ENCODE measurements at regions not wholly inside any gene's neighbourhood (a gene's known extent, or its start where the extent isn't known, plus 50 kb on each side); places are given as distances from the start of the nearest gene placed in this dataset.

DNA sequence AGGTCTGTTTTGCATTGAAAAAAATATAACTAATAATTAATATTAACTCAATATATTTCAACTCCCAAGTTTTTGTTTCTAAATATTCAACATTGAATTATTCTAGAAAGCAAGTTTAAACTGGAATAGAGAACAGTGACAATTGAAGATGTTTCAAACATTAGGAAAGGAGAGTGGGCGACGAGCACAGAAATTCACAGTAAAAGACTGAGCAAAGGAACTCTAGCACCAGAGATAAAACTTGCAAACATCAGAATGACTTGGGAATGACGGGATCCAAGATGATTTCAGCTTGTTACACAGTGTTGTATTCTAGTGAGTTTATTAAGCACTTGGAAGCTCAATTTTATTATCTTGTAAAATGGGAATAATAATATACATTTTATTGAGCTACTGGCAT is 56.6 kb upstream of the CNTN5 start:
- Histone ChIP-seq H3K79me2 (ENCODE audit: control insufficient read depth, insufficient read depth, low read length) (no peaks in the 10 kb centered on the region), H3K4me3 (no peak overlapping the region), H3K27ac (ENCODE audit: control insufficient read depth, insufficient read depth) (no peak overlapping the region), H3K36me3 (ENCODE audit: control insufficient read depth in 2 of 2, insufficient read depth in 2 of 2, low read length in 1 of 2) (no peaks in the 10 kb centered on the region), H3K4me2 (ENCODE audit: control insufficient read depth, insufficient read depth) (no peak overlapping the region), H3K27me3 (replicated peaks in 1 of 2; ENCODE audit: control insufficient read depth in 2 of 2, insufficient read depth in 2 of 2, low read length in 1 of 2) (no peaks in the 10 kb centered on the region), H3K9ac (ENCODE audit: control insufficient read depth, insufficient read depth, low read length) (no peak overlapping the region), H3K9me3 (replicated peaks; ENCODE audit: control insufficient read depth, insufficient read depth, low read length) (no peaks in the 10 kb centered on the region), H4K20me1 (ENCODE audit: control insufficient read depth, insufficient read depth) (no peaks in the 10 kb centered on the region), H2AFZ (ENCODE audit: control insufficient read depth, low read depth, low read length) (no peak overlapping the region), H3K4me1 (ENCODE audit: control insufficient read depth, insufficient read depth, low read length) (no peaks in the 10 kb centered on the region)
- FAIRE-seq (no peak), DNase-seq (ENCODE audit: low read depth, low spot score) (no peak), ATAC-seq (no peak)
- ChIA-PET RAD21 (ENCODE audit: unreplicated experiment) (no interaction called here), POLR2A (no interaction called here), SMC1A (ENCODE audit: uncharacterized antibody, unreplicated experiment) (no interaction called here), CTCF (no interaction called here)
- in situ Hi-C loops (cut with MboI) (no loop called here), intact Hi-C loops (cut with micrococcal nuclease; ENCODE audit: unreplicated experiment) (no loop called here)
- no peak for TF ChIP-seq STAT1 (conservative IDR thresholded peaks at IDR 0.05)
- TF ChIP-seq SREBF1 (IDR thresholded peaks at IDR 0.05; ENCODE audit: low read length), result no peak
- WGBS (ENCODE audit: insufficient coverage, insufficient replicate concordance, low lambda C conversion rate, missing lambda C conversion rate), result 23% methylated on average over 3 of the region's 3 CpGs
- no TSS peak for BruUV-seq (replicated peaks)

DNA sequence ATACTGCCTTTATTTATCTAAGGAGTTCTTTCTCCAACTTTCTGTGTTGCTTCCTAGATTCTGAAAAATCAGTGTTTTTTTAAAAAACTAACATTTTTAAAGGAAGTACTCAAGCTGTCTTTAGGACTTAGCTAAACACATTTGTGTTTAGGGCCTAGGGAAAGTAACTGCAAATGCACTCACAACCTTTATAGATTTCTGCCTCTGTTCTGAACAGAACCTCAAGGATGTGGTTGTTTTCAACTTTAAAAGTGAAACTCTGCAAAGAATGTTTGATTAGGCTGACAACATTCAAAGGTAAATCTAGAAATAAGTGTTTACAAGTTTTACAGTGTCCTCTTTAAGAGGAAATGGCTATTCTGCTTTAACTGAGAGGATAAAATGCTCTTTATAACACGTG is 55.4 kb upstream of the CNTN5 start:
- H3K4me1 ChIP-seq (ENCODE audit: control insufficient read depth, insufficient read depth, low read length), result no peaks in the 10 kb centered on the region
- no peak overlapping the region for H3K4me2 ChIP-seq (ENCODE audit: control insufficient read depth, insufficient read depth)
- ATAC-seq (no peak), DNase-seq (ENCODE audit: low read depth, low spot score) (no peak), FAIRE-seq (no peak)
- H2AFZ ChIP-seq (ENCODE audit: control insufficient read depth, low read depth, low read length), result no peak overlapping the region
- ChIA-PET CTCF (no interaction called here), RAD21 (ENCODE audit: unreplicated experiment) (no interaction called here), SMC1A (ENCODE audit: uncharacterized antibody, unreplicated experiment) (no interaction called here), POLR2A (no interaction called here)
- no peak overlapping the region for H3K9ac ChIP-seq (ENCODE audit: control insufficient read depth, insufficient read depth, low read length)
- no peak overlapping the region for H3K4me3 ChIP-seq
- no peaks in the 10 kb centered on the region for H3K9me3 ChIP-seq (replicated peaks; ENCODE audit: control insufficient read depth, insufficient read depth, low read length)
- in situ Hi-C loops (cut with MboI) (no loop called here), intact Hi-C loops (cut with micrococcal nuclease; ENCODE audit: unreplicated experiment) (no loop called here)
- no peaks in the 10 kb centered on the region for H3K36me3 ChIP-seq (ENCODE audit: control insufficient read depth in 2 of 2, insufficient read depth in 2 of 2, low read length in 1 of 2)
- no peak overlapping the region for H3K27ac ChIP-seq (ENCODE audit: control insufficient read depth, insufficient read depth)
- H3K27me3 ChIP-seq (replicated peaks in 1 of 2; ENCODE audit: control insufficient read depth in 2 of 2, insufficient read depth in 2 of 2, low read length in 1 of 2), result no peaks in the 10 kb centered on the region
- WGBS (ENCODE audit: insufficient coverage, insufficient replicate concordance, low lambda C conversion rate, missing lambda C conversion rate), result 0% methylated on average over 1 of the region's 1 CpG
- no peaks in the 10 kb centered on the region for H4K20me1 ChIP-seq (ENCODE audit: control insufficient read depth, insufficient read depth)
- H3K79me2 ChIP-seq (ENCODE audit: control insufficient read depth, insufficient read depth, low read length), result no peaks in the 10 kb centered on the region
- BruUV-seq (replicated peaks), result no TSS peak
- no peak for TF ChIP-seq NFXL1 (IDR thresholded peaks at IDR 0.05; ENCODE audit: borderline replicate concordance)
- TF ChIP-seq, protein P1, sequence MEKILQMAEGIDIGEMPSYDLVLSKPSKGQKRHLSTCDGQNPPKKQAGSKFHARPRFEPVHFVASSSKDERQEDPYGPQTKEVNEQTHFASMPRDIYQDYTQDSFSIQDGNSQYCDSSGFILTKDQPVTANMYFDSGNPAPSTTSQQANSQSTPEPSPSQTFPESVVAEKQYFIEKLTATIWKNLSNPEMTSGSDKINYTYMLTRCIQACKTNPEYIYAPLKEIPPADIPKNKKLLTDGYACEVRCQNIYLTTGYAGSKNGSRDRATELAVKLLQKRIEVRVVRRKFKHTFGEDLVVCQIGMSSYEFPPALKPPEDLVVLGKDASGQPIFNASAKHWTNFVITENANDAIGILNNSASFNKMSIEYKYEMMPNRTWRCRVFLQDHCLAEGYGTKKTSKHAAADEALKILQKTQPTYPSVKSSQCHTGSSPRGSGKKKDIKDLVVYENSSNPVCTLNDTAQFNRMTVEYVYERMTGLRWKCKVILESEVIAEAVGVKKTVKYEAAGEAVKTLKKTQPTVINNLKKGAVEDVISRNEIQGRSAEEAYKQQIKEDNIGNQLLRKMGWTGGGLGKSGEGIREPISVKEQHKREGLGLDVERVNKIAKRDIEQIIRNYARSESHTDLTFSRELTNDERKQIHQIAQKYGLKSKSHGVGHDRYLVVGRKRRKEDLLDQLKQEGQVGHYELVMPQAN (conservative IDR thresholded peaks at IDR 0.05), result no peak
- no peak for TF ChIP-seq SREBF1 (IDR thresholded peaks at IDR 0.05; ENCODE audit: low read length)
- TF ChIP-seq LARP7 (IDR thresholded peaks at IDR 0.05), result no peak
- no peak for TF ChIP-seq ETV6 (conservative IDR thresholded peaks at IDR 0.05 in 1 of 2, IDR thresholded peaks at IDR 0.05 in 1 of 2; ENCODE audit: borderline replicate concordance in 1 of 2, low read depth in 1 of 2)
- TF ChIP-seq POLR2AphosphoS5 (IDR thresholded peaks at IDR 0.05; ENCODE audit: low read length), result no peak
- TF ChIP-seq STAT3 (IDR thresholded peaks at IDR 0.05; ENCODE audit: low read depth, low read length), result no peak
- TF ChIP-seq CREB1 (IDR thresholded peaks at IDR 0.05; ENCODE audit: low read depth), result no peak
- TF ChIP-seq, protein P2, sequence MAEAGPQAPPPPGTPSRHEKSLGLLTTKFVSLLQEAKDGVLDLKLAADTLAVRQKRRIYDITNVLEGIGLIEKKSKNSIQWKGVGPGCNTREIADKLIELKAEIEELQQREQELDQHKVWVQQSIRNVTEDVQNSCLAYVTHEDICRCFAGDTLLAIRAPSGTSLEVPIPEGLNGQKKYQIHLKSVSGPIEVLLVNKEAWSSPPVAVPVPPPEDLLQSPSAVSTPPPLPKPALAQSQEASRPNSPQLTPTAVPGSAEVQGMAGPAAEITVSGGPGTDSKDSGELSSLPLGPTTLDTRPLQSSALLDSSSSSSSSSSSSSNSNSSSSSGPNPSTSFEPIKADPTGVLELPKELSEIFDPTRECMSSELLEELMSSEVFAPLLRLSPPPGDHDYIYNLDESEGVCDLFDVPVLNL (IDR thresholded peaks at IDR 0.05; ENCODE audit: low read depth, low read length), result no peak
- no peak for TF ChIP-seq FOXM1 (IDR thresholded peaks at IDR 0.05; ENCODE audit: low read depth, low read length)
- TF ChIP-seq SPI1 (IDR thresholded peaks at IDR 0.05; ENCODE audit: borderline replicate concordance, insufficient read depth, low read depth, low read length), result no peak
- no peak for TF ChIP-seq ZNF622 (IDR thresholded peaks at IDR 0.05)

Data from GM12878 (cell line).